PC-9 (cell line): ENCODE measurements at regions not wholly inside any gene's neighbourhood (a gene's known extent, or its start where the extent isn't known, plus 50 kb on each side); places are given as distances from the start of the nearest gene placed in this dataset.

Experiments
- EZH2 ChIP-seq: fragments of 200-600 bp; sonication (generic); IDR thresholded peaks from 2 replicates; pipeline ENCODE4 v1.8.0; 2017; ENCODE audit warnings: antibody characterized with exemption, low read depth
- TF ChIP-seq, protein P1 (sequence below): fragments of 200-600 bp; sonication (generic); conservative IDR thresholded peaks from 2 replicates; pipeline ENCODE4 v1.6.1; 2017; ENCODE audit warnings: mixed run types, antibody characterized with exemption, mild to moderate bottlenecking, moderate library complexity

- TF ChIP-seq, protein P1, sequence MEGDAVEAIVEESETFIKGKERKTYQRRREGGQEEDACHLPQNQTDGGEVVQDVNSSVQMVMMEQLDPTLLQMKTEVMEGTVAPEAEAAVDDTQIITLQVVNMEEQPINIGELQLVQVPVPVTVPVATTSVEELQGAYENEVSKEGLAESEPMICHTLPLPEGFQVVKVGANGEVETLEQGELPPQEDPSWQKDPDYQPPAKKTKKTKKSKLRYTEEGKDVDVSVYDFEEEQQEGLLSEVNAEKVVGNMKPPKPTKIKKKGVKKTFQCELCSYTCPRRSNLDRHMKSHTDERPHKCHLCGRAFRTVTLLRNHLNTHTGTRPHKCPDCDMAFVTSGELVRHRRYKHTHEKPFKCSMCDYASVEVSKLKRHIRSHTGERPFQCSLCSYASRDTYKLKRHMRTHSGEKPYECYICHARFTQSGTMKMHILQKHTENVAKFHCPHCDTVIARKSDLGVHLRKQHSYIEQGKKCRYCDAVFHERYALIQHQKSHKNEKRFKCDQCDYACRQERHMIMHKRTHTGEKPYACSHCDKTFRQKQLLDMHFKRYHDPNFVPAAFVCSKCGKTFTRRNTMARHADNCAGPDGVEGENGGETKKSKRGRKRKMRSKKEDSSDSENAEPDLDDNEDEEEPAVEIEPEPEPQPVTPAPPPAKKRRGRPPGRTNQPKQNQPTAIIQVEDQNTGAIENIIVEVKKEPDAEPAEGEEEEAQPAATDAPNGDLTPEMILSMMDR: no peak
- no peak for TF ChIP-seq EZH2
Measured at GRCh38 chr4:137631605-137632004, 99.3 kb upstream of the PCDH18 start.
